B cell (primary cell): ENCODE measurements at regions not wholly inside any gene's neighbourhood (a gene's known extent, or its start where the extent isn't known, plus 50 kb on each side); places are given as distances from the start of the nearest gene placed in this dataset.

Experiments
- ATAC-seq: fragments of 200-7000 bp; cut with Tn5 transposase; one replicate; pipeline ENCODE4 v1.10.0; 2021; ENCODE audit warnings: low read depth, mild to moderate bottlenecking, moderate number of reproducible peaks, moderate library complexity
- CTCF ChIA-PET: fragments of 350-600 bp; sonication (Branson Sonifier 250); formaldehyde crosslinking; loops from one replicate; lab custom pipeline; 2021; ENCODE audit warnings: antibody characterized with exemption, inconsistent platforms; lab: Charles Lee
- POLR2A ChIA-PET: fragments of 350-600 bp; sonication (Branson Sonifier 250); formaldehyde crosslinking; loops from one replicate; lab custom pipeline; 2021; ENCODE audit warnings: antibody characterized with exemption; lab: Charles Lee
- DNase-seq: peaks from one replicate; pipeline ENCODE4 v3.0.0; 2013
- H2AFZ ChIP-seq: 2 replicates; pipeline ENCODE4 v1.6.1; 2012; ENCODE audit warnings: mild to moderate bottlenecking, low read depth, low read length; ENCODE audit not compliant: insufficient read depth, poor library complexity, severe bottlenecking
- H3K27ac ChIP-seq, 2 donors: 1 replicate in 1 of 2; 2 replicates in 1 of 2; pipeline ENCODE4 v1.5.1; 2012 to 2013; ENCODE audit warnings: low read length in 2 of 2, mild to moderate bottlenecking in 2 of 2, moderate library complexity in 1 of 2
- H3K27me3 ChIP-seq, 4 experiments: fragments of 200-600 bp in 1 of 4; sonication (generic) in 1 of 4; replicated peaks in 1 of 4; 1 replicate in 2 of 4; 2 replicates in 2 of 4; pipeline versions ENCODE4 v1.6.1 to v1.7.0; 2013 to 2016; ENCODE audit warnings: low read length in 3 of 4, mild to moderate bottlenecking in 2 of 4, mixed read lengths in 1 of 4, moderate library complexity in 1 of 4; ENCODE audit not compliant: insufficient read depth in 4 of 4, control insufficient read depth in 3 of 4; ENCODE audit errors: control extremely low read depth in 1 of 4
- H3K36me3 ChIP-seq, 2 experiments: replicated peaks in 1 of 2; 1 replicate in 1 of 2; 2 replicates in 1 of 2; pipeline versions ENCODE4 v1.6.1 to v1.7.1; 2013; ENCODE audit warnings: low read length in 1 of 2; ENCODE audit not compliant: insufficient read depth in 2 of 2, control insufficient read depth in 1 of 2; ENCODE audit errors: control extremely low read depth in 1 of 2, extremely low read depth in 1 of 2
- H3K4me1 ChIP-seq, 2 donors: fragments of 200-600 bp in 1 of 2; sonication (generic) in 1 of 2; 1 replicate in 1 of 2; 2 replicates in 1 of 2; pipeline versions ENCODE4 v1.5.1 to v1.6.1; 2013 to 2017; ENCODE audit warnings: low read length in 2 of 2; ENCODE audit not compliant: control insufficient read depth in 2 of 2, insufficient read depth in 2 of 2
- H3K4me2 ChIP-seq: replicated peaks from 2 replicates; pipeline ENCODE3; 2012; ENCODE audit warnings: mild to moderate bottlenecking, low read depth, low read length; ENCODE audit not compliant: poor library complexity, severe bottlenecking
- H3K4me3 ChIP-seq, 5 experiments: fragments of 200-600 bp in 1 of 5; sonication (generic) in 1 of 5; 1 replicate in 3 of 5; 2 replicates in 2 of 5; pipeline versions ENCODE4 v1.5.1 to v1.7.0; 2011 to 2016; ENCODE audit warnings: low read length in 4 of 5, mild to moderate bottlenecking in 4 of 5, low read depth in 2 of 5, control low read depth in 1 of 5, moderate library complexity in 1 of 5; ENCODE audit not compliant: insufficient read depth in 1 of 5; ENCODE audit errors: control extremely low read depth in 1 of 5, extremely low read depth in 1 of 5
- H3K79me2 ChIP-seq: fragments of 200-600 bp; sonication (generic); one replicate; pipeline ENCODE4 v1.6.0; 2016; ENCODE audit warnings: low read length; ENCODE audit not compliant: control insufficient read depth, insufficient read depth
- H3K9ac ChIP-seq: fragments of 200-600 bp; sonication (generic); 2 replicates; pipeline ENCODE4 v1.6.1; 2017; ENCODE audit warnings: mild to moderate bottlenecking, low read length, moderate library complexity
- H3K9me3 ChIP-seq, 3 donors: one replicate each; pipeline versions ENCODE4 v1.6.1 to v1.7.1; 2013; ENCODE audit warnings: low read length in 2 of 3; ENCODE audit not compliant: control insufficient read depth in 2 of 3, insufficient read depth in 1 of 3; ENCODE audit errors: control extremely low read depth in 1 of 3
- H4K20me1 ChIP-seq: 2 replicates; pipeline ENCODE4 v1.6.0; 2012; ENCODE audit warnings: mild to moderate bottlenecking, low read length; ENCODE audit not compliant: insufficient read depth, control insufficient read depth, poor library complexity, severe bottlenecking
- H3K27ac Mint-ChIP-seq: one replicate; pipeline ENCODE4 v1.8.0; 2021; ENCODE audit warnings: mixed read lengths
- H3K27me3 Mint-ChIP-seq: one replicate; pipeline ENCODE4 v1.8.0; 2021; ENCODE audit warnings: mixed read lengths
- H3K4me1 Mint-ChIP-seq: one replicate; pipeline ENCODE4 v1.8.0; 2021; ENCODE audit warnings: mixed read lengths
- H3K4me3 Mint-ChIP-seq: one replicate; pipeline ENCODE4 v1.8.0; 2021; ENCODE audit warnings: mixed read lengths
- H3K9me3 Mint-ChIP-seq: one replicate; pipeline ENCODE4 v1.8.0; 2022; ENCODE audit warnings: mixed read lengths; ENCODE audit not compliant: insufficient read depth
- EZH2 ChIP-seq: IDR thresholded peaks from 2 replicates; pipeline ENCODE4 v1.6.1; 2012; ENCODE audit warnings: borderline replicate concordance, low read depth, mild to moderate bottlenecking, moderate library complexity, low read length; ENCODE audit not compliant: insufficient read depth, poor library complexity, severe bottlenecking
- WGBS: methylation state at CpG from one replicate; pipeline ENCODE4 v1.1.5; 2013; ENCODE audit warnings: missing lambda C conversion rate; ENCODE audit not compliant: insufficient coverage; 5-methylcytosine and 5-hydroxymethylcytosine counted together
- intact Hi-C: fragments of 100-400 bp; cut with micrococcal nuclease; formaldehyde crosslinking; loops from one replicate; pipeline ENCODE4 v1.10.0; 2022
- TF ChIP-seq, protein P1 (sequence below): fragments of 200-600 bp; IDR thresholded peaks from one replicate; pipeline ENCODE4 v1.8.0; 2022; ENCODE audit warnings: antibody characterized with exemption, mild to moderate bottlenecking

DNA sequence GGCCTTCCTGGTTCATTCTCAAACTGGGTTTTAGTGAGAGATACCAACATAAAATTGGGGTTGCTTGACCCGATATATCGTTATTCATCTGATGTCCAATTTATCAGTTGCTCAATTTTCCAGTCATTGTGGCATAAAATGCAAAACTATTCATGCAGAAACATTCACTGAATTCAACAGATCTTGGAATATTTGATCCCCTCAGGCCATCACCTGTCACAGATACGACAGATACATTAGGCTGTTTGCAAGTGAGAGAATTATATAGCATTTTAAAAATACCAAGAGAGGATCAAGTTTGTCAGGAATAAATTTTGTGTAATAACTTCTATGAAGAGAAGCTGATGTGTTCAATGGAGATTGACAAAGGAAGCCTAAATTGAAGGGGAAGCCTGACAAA is 67.1 kb downstream of the MAP10 start:
- DNase-seq (no peak), ATAC-seq (no peak)
- H3K36me3 ChIP-seq: no peaks in the 10 kb centered on the region
- no peaks in the 10 kb centered on the region for H3K4me1 ChIP-seq
- intact Hi-C loops: no loop called here
- Mint-ChIP-seq H3K27me3 (peaks cover 3% of the 10 kb centered on the region), H3K9me3 (no peaks in the 10 kb centered on the region), H3K4me3 (no peak overlapping the region), H3K27ac (no peak overlapping the region), H3K4me1 (no peaks in the 10 kb centered on the region)
- H3K27me3 ChIP-seq: no peaks in the 10 kb centered on the region
- 100% methylated on average over 2 of the region's 3 CpGs for WGBS
- POLR2A ChIA-PET: no interaction called here
- H4K20me1 ChIP-seq: no peaks in the 10 kb centered on the region
- no peak overlapping the region for H2AFZ ChIP-seq
- no peak overlapping the region for H3K9ac ChIP-seq
- H3K27ac ChIP-seq: no peak overlapping the region
- no peak overlapping the region for H3K4me3 ChIP-seq
- no peaks in the 10 kb centered on the region for H3K9me3 ChIP-seq
- H3K4me2 ChIP-seq: no peak overlapping the region
- CTCF ChIA-PET: no interaction called here
- TF ChIP-seq, protein P1, sequence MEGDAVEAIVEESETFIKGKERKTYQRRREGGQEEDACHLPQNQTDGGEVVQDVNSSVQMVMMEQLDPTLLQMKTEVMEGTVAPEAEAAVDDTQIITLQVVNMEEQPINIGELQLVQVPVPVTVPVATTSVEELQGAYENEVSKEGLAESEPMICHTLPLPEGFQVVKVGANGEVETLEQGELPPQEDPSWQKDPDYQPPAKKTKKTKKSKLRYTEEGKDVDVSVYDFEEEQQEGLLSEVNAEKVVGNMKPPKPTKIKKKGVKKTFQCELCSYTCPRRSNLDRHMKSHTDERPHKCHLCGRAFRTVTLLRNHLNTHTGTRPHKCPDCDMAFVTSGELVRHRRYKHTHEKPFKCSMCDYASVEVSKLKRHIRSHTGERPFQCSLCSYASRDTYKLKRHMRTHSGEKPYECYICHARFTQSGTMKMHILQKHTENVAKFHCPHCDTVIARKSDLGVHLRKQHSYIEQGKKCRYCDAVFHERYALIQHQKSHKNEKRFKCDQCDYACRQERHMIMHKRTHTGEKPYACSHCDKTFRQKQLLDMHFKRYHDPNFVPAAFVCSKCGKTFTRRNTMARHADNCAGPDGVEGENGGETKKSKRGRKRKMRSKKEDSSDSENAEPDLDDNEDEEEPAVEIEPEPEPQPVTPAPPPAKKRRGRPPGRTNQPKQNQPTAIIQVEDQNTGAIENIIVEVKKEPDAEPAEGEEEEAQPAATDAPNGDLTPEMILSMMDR: no peak
- no peak for TF ChIP-seq EZH2
- H3K79me2 ChIP-seq: no peaks in the 10 kb centered on the region

DNA sequence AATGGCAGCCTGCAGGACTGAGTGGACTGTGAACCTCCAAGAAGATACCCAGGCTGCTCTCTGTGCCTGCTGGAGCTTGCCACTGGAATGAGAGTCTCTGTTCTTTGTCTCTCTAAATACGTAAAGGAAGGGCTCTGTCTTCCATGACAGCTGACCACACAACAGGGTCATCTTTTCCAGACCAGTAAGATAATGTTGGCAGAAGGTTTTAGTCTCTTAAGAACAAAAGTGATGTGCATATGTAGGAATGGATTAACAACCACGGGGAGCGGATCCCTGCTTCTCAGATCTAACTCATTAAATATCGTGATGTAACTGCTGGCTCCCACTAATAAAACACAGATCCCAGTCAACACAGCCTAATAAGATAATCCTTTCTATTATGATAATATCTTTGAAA is 67.5 kb downstream of the MAP10 start:
- H3K36me3 ChIP-seq: no peaks in the 10 kb centered on the region
- ChIA-PET CTCF (no interaction called here), POLR2A (no interaction called here)
- Mint-ChIP-seq H3K27ac (no peak overlapping the region), H3K9me3 (peaks cover 1% of the 10 kb centered on the region), H3K27me3 (peaks cover 3% of the 10 kb centered on the region), H3K4me1 (no peaks in the 10 kb centered on the region), H3K4me3 (no peak overlapping the region)
- H3K4me2 ChIP-seq: no peak overlapping the region
- WGBS: no CpG with 5 or more reads among the region's 4 CpGs
- no peak overlapping the region for H3K4me3 ChIP-seq
- no peak for DNase-seq
- H3K27ac ChIP-seq: no peak overlapping the region
- peaks cover 0 to 4% (median 0%) of the 10 kb centered on the region in 3 donors for H3K9me3 ChIP-seq
- intact Hi-C loops: no loop called here
- no peak for ATAC-seq
- H3K4me1 ChIP-seq: no peaks in the 10 kb centered on the region
- TF ChIP-seq EZH2: no peak
- TF ChIP-seq, protein P1: no peak
- H2AFZ ChIP-seq: no peak overlapping the region
- no peaks in the 10 kb centered on the region for H3K27me3 ChIP-seq
- H3K9ac ChIP-seq: no peak overlapping the region
- no peaks in the 10 kb centered on the region for H4K20me1 ChIP-seq
- no peaks in the 10 kb centered on the region for H3K79me2 ChIP-seq
